A204.1 (cell line): ENCODE measurements at regions not wholly inside any gene's neighbourhood (a gene's known extent, or its start where the extent isn't known, plus 50 kb on each side); places are given as distances from the start of the nearest gene placed in this dataset.

Experiments used
- FAIRE-seq: peaks from 2 replicates; lab custom pipeline; 2012; peaks lifted over from hg19 to GRCh38; lab: Jason Lieb, UNC

GRCh38 chr2:40803900-40804299 is 352.0 kb upstream of the SLC8A1 start:
- FAIRE-seq = no peak

- no peak for FAIRE-seq
These were observed 357.3 kb upstream of the SLC8A1 start for GRCh38 chr2:40809156-40809555.

- no peak for FAIRE-seq
These were observed 362.7 kb upstream of the SLC8A1 start for GRCh38 chr2:40814616-40815015.

- FAIRE-seq = no peak
These were observed 368.4 kb upstream of the SLC8A1 start for GRCh38 chr2:40820319-40820718.

- no peak for FAIRE-seq
These were observed 371.6 kb upstream of the SLC8A1 start for GRCh38 chr2:40823478-40823877.

GRCh38 chr2:40824278-40824677 is 372.4 kb upstream of the SLC8A1 start:
- no peak for FAIRE-seq

GRCh38 chr2:40827392-40827791 is 375.5 kb upstream of the SLC8A1 start:
- FAIRE-seq = no peak

GRCh38 chr2:40831321-40831873 is 379.5 kb upstream of the SLC8A1 start:
- no peak for FAIRE-seq

GRCh38 chr2:40841856-40842255 is 390.0 kb upstream of the SLC8A1 start:
- no peak for FAIRE-seq

- no peak for FAIRE-seq
These were observed 392.7 kb upstream of the SLC8A1 start for GRCh38 chr2:40844353-40845277.

- FAIRE-seq = no peak
These were observed 399.8 kb upstream of the SLC8A1 start for GRCh38 chr2:40851661-40852060.

- FAIRE-seq = no peak
These were observed 407.7 kb upstream of the SLC8A1 start for GRCh38 chr2:40859617-40860016.

- no peak for FAIRE-seq
These were observed 415.9 kb upstream of the SLC8A1 start for GRCh38 chr2:40867829-40868228.

- no peak for FAIRE-seq
These were observed 420.7 kb upstream of the SLC8A1 start for GRCh38 chr2:40872580-40872979.

GRCh38 chr2:40874380-40874779 is 422.5 kb upstream of the SLC8A1 start:
- FAIRE-seq = no peak

GRCh38 chr2:40877734-40878288 is 425.9 kb upstream of the SLC8A1 start:
- no peak for FAIRE-seq

GRCh38 chr2:40879305-40879704 is 427.4 kb upstream of the SLC8A1 start:
- no peak for FAIRE-seq

GRCh38 chr2:40886100-40886499 is 434.2 kb upstream of the SLC8A1 start:
- FAIRE-seq = no peak

- FAIRE-seq = no peak
These were observed 434.8 kb upstream of the SLC8A1 start for GRCh38 chr2:40886655-40887054.

GRCh38 chr2:40896358-40896757 is 444.5 kb upstream of the SLC8A1 start:
- FAIRE-seq = no peak

GRCh38 chr2:40914666-40915065 is 462.8 kb upstream of the SLC8A1 start:
- FAIRE-seq = no peak

- no peak for FAIRE-seq
These were observed 463.8 kb upstream of the SLC8A1 start for GRCh38 chr2:40915651-40916050.

GRCh38 chr2:40935349-40935748 is 483.5 kb upstream of the SLC8A1 start:
- no peak for FAIRE-seq

- FAIRE-seq = no peak
These were observed 485.4 kb upstream of the SLC8A1 start for GRCh38 chr2:40937284-40937683.
